A549 (cell line): ENCODE measurements at regions not wholly inside any gene's neighbourhood (a gene's known extent, or its start where the extent isn't known, plus 50 kb on each side); places are given as distances from the start of the nearest gene placed in this dataset.

ENCODE experiments used
- JUNB ChIP-seq: fragments of >200 bp; sonication (Bioruptor Twin); formaldehyde crosslinking; IDR thresholded peaks from 2 replicates; pipeline ENCODE4 v1.6.1; 2016
- NPAS2 ChIP-seq: fragments of 250-450 bp; sonication (Bioruptor Pico); IDR thresholded peaks from 2 replicates; pipeline ENCODE4 v1.8.0; 2022; ENCODE audit warnings: mild to moderate bottlenecking, moderate library complexity, borderline replicate concordance
- TF ChIP-seq, protein P1 (sequence below): fragments of >200 bp; sonication (Bioruptor Twin); formaldehyde crosslinking; IDR thresholded peaks from 3 replicates; pipeline ENCODE4 v1.5.1; 2016

DNA sequence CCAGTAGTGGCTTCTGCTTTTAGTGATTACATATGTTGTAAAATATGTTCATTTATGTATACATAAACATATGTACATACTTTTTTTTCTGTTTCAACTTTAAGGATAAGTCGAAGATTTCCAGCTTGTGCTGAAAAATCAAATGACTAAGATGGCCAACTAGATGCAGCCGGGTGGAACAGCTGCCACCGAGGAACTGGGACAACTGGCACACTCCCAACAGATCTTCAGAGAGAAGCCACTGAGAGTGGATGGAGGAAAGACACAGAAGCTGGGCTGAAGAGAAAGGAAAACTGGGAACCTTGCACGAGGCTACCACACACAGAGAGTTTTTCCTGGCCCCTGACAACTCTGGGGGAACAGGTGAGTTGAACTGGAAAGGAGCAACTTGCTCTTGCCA, 207.5 kb downstream of the FAM47B start:
- TF ChIP-seq JUNB: no peak
- no peak for TF ChIP-seq NPAS2 (CRISPR knock-in tag)
- TF ChIP-seq, protein P1, sequence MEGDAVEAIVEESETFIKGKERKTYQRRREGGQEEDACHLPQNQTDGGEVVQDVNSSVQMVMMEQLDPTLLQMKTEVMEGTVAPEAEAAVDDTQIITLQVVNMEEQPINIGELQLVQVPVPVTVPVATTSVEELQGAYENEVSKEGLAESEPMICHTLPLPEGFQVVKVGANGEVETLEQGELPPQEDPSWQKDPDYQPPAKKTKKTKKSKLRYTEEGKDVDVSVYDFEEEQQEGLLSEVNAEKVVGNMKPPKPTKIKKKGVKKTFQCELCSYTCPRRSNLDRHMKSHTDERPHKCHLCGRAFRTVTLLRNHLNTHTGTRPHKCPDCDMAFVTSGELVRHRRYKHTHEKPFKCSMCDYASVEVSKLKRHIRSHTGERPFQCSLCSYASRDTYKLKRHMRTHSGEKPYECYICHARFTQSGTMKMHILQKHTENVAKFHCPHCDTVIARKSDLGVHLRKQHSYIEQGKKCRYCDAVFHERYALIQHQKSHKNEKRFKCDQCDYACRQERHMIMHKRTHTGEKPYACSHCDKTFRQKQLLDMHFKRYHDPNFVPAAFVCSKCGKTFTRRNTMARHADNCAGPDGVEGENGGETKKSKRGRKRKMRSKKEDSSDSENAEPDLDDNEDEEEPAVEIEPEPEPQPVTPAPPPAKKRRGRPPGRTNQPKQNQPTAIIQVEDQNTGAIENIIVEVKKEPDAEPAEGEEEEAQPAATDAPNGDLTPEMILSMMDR: no peak
